Stimulated activated CD8-positive, alpha-beta memory T cell treated with anti-CD3 and anti-CD28 coated beads, Interleukin-12 subunit alpha, Interleukin-12 subunit beta, amount 100 ng/mL, for 4 hours (primary cell): ENCODE measurements at regions not wholly inside any gene's neighbourhood (a gene's known extent, or its start where the extent isn't known, plus 50 kb on each side); places are given as distances from the start of the nearest gene placed in this dataset.
"Not testable (repeated sequence)": the region's sequence is repeated elsewhere in the genome, so short reads cannot be mapped to it uniquely, and the experiment has no call there.

Experiments used
- DNase-seq: peaks from one replicate; pipeline ENCODE4 v3.0.0-alpha.2; 2020; ENCODE audit warnings: low read depth

DNA sequence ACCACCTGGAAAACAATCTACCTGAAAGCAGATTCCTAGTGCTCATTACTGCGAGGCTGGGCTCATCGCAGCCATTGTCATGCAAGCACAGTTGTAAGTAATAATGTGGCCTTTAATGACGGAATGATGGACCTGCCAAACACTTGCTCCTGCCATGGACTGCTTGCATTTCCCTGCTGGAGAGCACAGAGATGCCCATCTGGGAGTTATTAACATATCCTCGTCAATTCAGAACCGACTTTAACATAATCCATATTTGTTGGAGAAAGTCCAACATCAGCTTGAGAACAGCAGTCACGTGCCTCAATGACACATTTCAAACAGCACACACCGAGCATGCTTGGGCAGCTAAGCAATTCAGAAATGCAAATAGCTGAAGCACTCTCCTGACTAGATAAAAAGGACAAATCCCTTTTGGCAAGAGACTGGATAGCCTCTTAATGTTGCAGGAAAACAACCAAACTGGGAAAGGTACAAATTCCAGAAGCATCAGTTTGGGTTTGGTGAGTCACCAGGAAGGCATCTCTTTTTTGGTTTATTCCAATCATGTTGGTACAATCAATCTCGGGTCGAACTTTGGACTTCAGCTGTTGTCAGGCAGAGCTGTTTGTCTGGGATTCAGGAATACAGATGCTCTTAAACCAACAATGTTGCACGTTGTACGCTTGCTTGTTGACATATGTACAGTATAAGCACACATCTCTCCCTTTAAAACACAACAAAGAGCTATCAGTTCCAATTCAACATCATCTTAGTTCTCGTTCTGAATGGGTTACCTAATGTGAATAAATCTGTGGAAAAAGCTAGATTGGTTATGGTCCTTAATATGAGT, 395.8 kb downstream of the LNPK start:
- DNase-seq, result no peak

DNA sequence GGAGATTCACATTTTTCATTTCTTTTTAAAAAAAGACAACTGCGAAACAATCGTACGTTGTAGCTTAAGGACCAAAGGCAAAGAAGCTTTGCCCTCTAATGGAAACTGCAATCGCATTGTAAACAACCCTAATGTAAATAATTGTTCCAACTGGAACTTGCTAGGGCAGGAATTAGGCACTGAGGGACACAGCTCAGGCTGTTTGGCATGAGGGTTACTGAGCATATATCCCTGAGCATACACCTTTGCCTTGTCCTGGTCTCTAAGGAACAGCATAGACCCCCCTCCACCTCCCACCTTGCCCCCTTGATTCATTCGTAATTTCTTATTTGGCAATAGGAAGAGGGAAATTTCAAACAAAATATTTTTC, 396.4 kb downstream of the LNPK start:
- DNase-seq, result no peak

DNA sequence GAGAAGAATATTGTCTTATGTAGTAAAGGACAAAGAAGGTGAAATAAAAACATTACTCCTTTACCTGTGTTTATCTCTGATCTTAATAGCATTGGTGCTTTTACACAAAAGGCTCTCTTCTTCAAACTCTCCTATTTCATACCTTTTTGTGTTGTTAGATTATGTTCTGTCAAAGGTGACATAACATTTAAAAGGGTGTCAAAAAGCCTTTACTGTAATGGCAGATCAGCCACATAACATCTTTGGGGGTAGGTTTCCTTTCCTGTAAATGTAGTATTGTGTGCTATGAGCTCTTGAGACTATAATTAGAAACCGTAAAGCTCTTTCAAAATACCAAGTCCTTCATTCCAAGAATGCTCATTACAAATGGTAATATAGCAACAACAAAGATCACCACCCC, 400.1 kb downstream of the LNPK start:
- no peak for DNase-seq

DNA sequence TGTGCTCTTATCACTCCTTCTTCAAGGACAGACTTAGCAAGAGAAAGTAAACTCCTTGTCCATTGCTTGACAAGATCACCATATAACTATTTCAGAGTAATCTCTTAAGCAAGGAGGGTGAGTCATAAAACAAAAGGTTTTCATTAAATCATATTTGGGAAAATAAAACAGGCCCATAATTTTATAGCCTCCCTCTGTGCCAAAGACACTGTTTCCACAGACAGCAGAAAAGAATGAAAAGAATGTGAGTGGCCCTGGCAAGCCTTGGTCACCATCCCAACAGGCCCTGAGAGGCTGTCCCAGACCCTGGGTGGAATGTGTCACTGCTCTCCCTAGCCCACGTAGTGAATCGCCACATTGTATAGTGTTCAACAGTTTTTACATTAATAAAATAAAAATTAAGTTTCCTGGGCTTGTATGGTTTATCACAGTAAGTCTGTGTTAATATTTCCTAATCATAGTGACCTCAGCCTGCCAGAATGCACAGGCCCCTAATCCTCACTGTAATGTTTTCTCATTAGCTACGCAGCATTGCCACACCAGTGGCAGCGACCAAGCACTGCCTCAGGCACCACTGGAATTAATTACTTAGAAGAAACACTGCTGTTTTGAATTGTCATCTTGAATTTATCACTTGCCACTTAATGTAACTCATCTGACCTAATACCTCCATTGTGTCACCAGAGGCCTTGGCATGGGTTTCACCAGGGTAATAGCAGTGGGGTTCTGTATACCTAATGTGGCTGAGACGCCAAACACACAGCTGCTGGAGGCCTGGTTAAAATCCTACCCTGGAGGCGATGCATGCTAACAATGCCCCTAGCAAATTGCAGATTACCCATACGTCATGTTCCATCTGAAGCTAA, 401.9 kb downstream of the LNPK start:
- no peak for DNase-seq

GRCh38 chr2:175597286-175597685, 404.8 kb downstream of the LNPK start:
- DNase-seq, result no peak

DNA sequence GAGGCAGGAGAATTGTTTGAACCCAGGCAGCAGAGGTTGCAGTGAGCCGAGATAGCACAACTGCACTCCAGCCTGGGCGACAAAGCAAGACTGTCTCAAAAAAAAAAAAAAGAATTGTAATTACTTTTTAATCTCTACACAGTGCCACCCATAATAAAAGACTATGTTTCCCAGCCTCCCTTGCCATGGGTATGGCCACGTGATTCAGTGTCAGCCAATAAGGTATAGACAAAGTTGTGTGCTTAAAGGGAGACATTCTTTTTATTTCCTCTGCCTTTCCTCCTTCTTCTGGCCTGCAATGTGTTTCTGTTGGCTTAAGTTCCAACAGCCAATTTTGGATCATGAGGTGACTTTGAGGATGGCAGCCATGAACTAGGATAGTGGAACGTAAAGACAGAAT, 406.9 kb downstream of the LNPK start:
- no peak for DNase-seq

GRCh38 chr2:175593686-175594525, 408.2 kb downstream of the LNPK start:
- DNase-seq, result not testable (repeated sequence)

DNA sequence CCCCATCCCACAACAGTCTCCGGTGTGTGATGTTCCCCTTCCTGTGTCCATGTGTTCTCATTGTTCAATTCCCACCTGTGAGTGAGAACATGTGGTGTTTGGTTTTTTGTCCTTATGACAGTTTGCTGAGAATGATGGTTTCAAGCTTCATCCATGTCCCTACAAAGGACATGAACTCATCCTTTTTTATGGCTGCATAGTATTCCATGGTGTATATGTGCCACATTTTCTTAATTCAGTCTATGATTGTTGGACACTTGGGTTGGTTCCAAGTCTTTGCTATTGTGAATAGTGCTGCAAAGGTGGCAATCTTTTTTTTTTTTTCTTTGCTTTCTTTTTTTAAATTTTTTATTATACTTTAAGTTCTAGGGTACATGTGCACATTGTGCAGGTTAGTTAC, 406.7 kb upstream of the ATP5MC3 start:
- DNase-seq, result not testable (repeated sequence)

DNA sequence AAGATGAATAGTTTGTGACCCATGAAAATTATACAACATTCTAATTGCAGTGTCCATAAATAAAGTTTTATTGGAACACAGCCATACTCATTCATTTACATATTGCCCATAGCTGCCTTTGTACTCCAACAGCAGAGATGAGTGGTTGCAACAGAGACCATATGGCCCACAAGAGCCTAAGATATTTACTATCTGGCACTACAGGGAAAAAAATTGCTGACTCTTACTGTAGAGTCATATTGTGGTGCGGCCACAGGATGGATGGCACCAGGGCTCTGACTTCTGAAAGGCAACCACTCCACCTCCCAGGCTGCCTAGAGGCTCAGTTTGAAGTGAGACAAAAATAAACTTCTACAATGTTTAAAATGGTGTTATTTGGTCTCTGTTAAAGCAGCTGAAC, 404.0 kb upstream of the ATP5MC3 start:
- DNase-seq, result no peak

GRCh38 chr2:175580652-175581051, 399.1 kb upstream of the ATP5MC3 start:
- no peak for DNase-seq

- DNase-seq, result no peak
Observed at GRCh38 chr2:175579646-175580045, 398.1 kb upstream of the ATP5MC3 start.

- no peak for DNase-seq
Observed at GRCh38 chr2:175577368-175577970, 396.0 kb upstream of the ATP5MC3 start.

GRCh38 chr2:175576875-175577274, 395.4 kb upstream of the ATP5MC3 start:
- no peak for DNase-seq

DNA sequence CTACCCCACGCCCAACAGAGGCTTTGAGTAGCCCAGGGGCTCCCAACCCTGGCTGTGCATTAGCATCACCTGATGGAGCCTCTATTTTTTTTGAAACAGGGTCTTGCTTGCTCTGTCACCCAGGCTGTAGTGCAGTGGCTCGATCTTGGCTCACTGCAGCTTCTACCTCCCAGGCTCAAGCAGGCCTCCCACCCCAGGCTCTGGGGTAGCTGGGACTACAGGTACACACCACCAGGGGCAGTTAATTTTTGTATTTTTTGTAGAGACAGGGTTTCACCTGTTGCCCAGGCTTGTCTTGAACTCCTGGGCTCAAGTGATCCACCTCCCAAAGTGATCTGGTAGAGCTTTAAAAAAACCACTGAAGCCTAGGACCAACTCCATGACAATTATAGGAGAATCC, 394.8 kb upstream of the ATP5MC3 start:
- DNase-seq, result no peak

- DNase-seq, result peak; percentile 6
Observed at GRCh38 chr2:175575346-175576258, 394.1 kb upstream of the ATP5MC3 start.

DNA sequence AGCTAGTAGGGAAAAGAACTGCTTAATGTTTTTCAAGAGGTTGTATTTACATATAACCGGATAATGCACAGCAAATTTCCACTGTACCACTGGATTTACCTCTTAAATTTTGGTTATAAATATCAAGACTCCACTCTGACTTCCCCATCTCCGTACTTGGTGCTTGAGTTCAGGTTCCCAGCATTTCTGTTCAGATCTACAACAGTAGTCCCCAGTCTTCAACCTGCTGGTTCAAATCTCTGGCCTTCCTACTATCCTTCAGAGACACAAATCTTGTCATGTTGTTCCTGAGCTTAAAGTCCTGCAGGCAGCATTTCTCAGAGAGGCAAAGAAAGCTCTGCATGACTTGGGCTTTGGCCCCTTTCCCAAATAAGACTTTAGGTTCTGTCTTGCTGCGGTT, 392.6 kb upstream of the ATP5MC3 start:
- DNase-seq, result no peak

- DNase-seq, result no peak
Observed at GRCh38 chr2:175571078-175571653, 389.7 kb upstream of the ATP5MC3 start.

- DNase-seq, result no peak
Observed at GRCh38 chr2:175568109-175568730, 386.7 kb upstream of the ATP5MC3 start.

GRCh38 chr2:175567435-175568061, 386.0 kb upstream of the ATP5MC3 start:
- no peak for DNase-seq
